EL (cell line): ENCODE measurements at regions not wholly inside any gene's neighbourhood (a gene's known extent, or its start where the extent isn't known, plus 50 kb on each side); places are given as distances from the start of the nearest gene placed in this dataset.

Experiments used
- DNase-seq: peaks from one replicate; pipeline ENCODE4 v3.0.0-alpha.2; 2016

DNA sequence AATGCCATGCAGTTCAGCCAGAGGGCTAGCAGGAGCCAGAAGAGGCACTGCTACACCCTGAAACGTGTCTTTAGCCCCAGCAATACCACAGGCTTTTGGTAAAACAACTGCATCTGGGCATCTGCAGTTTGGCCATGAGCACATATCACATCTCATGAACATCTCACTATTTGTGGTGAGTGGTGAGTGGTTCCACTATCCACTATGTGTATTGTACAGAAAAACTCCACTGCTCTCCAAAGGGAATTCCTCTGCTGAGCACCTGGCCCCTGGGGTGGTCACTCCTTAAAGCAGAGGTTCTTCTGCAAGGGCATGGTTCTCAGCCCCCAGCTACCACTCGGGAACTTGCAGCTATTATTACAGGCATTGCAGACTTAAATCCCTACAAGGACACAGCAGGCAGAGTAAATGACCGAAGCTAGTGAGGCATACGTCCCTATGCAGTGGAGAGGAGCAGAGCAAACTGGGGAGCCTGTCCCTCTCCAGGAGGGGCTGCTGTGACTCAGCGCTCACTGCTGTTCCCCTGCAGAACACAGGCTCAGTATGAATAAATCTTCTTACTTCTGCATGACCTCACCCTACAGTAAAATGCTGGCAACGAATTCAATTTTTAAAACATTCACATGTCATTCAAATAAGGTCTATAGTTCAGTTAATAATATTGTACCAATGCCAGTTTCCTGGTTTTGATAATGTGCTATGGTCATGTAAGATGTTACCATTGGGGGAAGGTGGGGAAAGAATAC, 332.4 kb upstream of the ZNF507 start:
- DNase-seq = no peak

DNA sequence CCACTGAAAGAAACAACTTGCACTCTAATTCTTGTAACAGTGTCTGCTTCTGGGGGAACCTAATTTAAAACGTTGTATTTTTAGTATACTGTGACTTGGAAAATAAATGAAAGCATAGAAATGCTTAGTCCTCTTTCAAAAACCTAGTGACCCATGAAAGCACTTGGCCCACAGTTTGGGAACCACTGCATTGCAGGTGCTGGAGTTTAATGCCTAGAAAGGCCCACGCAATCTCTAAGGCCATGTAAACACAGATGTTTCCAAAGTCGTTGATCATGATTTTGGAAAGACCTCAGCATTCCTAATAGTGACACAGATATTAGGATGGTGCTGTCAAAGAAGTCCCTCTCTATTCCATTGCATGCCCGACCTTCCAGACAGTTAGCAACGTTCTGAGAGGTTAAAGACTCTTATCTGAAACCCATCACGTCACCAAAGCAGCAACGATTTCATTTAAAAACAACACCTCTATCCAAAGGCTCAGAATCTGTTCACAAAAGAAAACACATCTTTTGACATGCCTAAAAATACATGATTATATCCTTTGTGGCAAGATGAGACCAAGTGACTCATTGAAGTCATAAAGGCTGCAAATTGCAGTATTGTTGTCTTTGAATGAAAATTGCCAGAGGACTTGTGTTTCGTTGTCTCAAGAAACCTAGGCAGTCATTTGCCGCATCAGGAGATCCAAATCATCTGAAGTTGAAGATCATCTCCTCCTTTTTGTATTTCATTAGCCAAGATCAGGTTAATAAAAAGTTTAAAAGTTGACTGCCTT, 328.0 kb upstream of the ZNF507 start:
- DNase-seq = no peak

DNA sequence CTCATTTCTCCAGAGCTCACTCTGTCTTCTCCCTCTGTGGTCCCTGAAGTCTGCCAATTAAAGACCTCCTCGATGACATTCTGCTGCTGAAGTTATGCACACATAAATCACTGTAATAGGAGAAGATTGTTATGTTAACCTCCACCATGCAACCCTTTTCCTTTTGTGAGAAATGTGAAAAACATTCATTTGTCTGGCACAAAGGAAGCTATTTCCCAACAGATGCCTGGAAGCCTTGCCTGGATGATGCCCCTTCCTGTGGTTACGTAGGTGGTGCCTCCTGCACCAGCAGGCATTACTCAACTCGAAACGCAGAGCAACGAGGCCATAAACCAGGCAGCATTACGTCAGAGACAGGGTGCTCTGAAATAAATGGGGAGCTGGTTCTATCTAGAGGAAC, 327.4 kb upstream of the ZNF507 start:
- DNase-seq = no peak

DNA sequence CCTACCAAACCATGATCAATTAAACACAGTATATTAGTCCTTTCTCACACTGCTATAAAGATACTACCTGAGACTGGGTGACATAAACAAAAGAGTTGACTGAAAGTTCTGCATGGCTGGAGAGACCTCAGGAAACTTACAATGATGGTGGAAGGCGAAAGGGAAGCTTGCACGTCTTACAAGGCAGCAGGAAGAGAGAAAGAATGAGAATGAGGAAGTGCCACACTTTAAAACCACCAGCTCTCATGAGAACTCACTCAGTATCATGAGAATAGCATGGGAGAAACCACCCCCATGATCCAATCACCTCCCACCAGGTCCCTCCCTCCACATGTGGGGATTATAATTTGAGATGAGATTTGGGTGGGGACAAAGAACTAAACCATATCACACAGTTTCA, 324.9 kb upstream of the ZNF507 start:
- no peak for DNase-seq

DNA sequence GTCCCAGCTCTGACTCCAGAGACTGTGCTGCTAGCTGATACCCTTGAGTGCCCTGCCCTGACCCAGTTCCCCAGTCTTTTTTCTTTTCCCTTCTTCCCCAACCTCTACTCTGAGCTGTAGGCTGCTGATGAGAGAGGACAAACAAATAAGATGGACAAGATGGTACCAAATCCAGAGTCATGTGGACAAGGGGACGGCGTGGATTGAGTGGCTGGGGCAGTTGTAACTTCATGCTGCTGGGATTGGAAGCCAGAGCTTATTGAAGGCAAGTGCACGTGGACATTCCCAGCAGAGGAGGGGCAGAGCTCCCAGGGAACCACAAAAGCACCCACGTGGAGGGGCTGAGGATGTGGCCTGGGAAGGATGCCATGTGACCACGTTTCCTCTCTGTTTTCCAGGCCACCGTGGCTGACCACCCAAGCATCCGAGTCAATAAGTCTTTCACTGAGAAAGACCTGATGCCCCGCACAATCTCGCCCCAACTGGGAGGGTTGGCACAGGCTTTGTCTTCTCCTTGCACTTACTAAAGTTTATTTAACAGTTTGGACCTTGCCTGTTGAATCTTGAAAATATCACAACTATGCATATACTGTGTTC, 323.3 kb upstream of the ZNF507 start:
- no peak for DNase-seq

DNA sequence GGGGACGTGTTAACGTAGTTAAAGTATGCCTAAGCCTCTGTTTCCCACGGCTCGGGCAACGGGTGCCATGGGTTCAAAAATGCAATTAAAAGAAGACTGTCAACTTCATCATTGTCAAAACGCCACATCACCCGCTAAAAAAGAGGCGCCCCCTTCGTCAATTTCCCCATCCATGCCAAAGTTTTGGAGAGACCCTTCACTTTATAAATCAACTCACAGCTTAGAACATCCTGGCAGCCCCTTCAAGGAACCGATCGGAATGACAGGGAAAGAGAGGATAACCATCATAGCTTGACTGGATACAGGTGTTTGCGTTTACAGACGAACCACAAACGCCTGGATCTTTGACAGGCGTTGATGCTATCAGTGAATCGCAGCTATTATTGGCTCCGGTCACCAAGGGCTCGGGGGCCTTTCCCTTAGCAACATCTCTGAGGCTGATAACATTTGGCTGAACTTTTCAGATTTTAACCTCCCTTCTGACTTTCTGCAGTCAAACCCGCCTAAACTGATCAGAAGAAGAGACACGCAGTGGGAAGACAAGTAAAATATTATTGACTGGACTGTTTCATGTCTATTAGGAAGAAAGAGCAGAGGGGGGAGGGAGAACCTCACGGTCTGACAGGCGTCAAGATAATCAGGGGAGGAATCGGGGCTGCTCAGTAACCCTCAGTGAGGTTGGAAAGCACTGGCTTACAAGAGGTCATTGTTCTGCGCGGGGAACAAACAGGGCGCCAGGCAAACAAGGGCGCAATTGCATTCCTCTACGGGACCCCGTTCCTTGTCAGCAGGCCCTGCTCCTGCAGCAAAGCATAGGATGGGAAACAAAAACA, 322.5 kb upstream of the ZNF507 start:
- no peak for DNase-seq

DNA sequence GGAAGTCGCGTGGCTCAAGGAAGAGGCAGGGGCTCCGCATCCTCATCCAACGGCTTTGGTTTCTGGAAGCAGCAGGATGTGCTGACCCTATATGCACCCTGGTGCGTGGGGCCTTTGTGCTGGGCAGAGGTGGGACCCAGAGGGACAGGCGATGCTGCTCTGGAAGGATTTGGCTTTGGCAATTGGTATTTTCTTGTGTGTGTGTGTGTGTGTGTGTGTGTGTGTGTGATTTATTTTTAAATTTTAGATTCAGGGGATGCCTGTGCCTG, 321.9 kb upstream of the ZNF507 start:
- DNase-seq = no peak

DNA sequence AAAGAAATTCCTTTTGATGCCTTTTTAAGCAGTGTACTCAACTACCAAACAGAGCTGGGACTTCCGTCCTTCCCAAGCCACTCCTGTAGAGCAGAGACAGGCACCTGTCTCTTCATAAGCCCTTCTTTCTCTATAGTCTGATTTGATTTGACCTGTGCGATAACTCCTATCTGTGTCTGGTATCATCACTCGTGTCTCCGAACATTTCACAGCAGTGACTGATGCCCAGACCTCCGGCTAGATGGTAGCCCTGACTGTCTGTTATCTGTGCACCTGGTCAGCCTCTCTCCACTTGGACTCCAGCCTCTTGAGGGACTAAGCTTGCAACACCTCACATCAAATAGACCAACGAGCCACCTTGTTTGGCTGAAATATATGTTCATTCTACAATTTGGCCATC, 316.2 kb upstream of the ZNF507 start:
- DNase-seq = no peak

DNA sequence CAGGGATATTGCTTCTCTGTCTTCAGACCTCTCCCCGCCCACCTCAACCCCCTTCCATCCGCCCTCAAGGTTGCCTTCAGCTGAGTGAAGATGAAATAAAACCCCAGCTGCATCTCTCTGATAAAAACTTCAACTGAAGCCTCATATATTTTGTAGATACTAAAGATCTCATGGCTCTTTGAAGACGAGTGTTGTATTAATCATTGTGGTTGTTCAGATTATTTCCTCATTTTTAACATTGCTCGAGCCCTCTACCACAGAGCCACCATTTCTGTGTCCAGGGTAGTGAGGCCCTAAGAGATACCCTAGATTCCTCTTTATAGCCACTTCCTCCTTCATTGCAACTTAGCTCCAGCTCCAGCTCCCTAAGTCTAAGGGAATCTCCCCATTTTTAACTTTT, 312.8 kb upstream of the ZNF507 start:
- no peak for DNase-seq

DNA sequence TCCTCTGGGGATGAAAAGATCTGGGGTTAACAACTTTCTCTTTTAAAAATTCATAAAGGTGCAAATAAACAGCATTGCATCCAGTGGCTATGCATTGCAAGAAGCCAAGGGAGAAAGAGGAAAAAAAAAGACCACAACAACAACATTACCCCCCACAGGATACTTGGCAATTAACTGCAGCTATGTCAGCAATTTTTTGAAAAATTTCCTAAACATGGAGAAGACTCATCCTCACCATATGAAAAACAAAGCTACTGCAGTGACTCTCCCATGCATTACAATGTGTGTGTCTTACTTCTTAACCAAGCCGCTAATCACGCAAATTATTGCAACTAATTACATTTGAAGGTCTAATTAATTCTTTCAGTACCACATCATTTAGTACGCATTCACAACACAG, 309.8 kb upstream of the ZNF507 start:
- no peak for DNase-seq

DNA sequence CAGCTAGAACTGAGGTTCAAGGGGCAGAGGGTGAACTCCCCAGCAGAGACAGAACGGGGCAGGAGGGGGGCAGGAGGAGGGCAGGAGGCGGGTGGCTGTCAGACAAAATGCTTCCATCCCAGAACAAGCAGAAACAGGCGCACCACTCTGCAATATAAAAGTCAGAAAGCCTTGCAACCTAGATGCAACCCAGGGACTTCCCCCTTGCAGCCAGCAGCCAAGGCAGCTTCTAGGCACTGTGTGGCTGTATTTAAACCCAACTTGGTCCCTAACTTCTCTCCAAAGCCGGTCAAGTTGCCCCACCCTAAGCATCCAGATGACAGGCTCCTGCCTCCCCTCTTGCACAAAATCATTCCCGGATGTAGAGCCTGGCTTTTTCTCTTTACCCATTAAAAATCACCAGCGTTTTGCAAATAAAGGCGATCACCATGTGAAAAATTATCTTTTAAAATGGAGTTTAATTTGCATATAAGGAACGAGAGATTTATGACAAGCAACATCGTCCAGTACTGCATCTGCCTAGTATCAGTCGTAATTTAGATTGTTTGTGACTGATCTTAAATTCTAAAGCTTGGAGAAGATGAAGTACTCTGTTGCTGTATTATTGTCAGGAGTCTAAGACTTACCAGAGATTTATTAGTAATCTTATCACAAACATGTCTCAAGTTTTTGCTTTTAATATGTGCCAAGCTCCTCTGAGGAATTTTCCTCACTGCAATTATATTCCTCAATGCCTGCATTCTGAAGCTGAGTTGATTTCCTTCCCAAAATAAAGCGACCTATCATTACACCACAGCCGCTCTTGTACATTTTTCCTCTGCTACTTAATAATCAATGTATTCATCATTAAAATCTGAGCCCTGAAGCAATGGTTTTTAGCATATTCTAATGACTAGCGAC, 307.1 kb upstream of the ZNF507 start:
- no peak for DNase-seq

DNA sequence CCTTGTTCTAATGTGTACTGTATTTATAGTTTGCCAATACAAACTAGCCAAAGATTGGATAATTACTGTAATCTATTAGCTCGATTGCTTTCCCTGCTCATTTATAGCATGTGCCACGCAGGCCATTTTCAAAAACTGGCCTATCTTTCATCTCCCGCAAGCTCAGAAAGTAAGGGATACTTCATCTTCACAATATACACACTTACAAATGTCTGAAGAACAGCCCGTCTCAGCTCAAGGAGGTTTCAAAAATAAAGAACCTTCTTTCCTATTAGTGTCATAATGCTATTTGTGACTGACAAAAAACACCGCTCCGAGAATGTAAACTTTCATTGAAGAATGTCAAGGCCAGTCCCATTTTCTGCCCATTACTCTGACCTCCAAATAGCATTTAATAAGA, 306.4 kb upstream of the ZNF507 start:
- DNase-seq = no peak

DNA sequence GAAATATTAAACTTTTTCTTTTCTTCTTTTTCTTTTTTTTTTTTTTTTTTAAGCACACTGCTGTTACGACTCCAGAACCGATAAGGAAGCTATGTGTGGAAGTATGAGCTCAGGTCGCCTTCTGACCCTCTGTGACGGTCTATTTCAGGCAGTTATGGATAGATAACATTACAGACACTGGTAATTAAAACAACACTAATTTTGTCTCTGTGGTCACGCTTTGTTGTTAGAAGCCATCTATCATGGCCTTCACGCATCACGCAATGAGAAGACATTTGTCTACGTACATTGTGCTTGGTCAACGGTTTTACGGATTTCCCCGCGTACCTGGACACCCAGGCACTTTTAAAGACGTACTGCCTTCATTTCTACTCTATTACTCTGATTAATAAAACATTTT, 306.0 kb upstream of the ZNF507 start:
- no peak for DNase-seq

DNA sequence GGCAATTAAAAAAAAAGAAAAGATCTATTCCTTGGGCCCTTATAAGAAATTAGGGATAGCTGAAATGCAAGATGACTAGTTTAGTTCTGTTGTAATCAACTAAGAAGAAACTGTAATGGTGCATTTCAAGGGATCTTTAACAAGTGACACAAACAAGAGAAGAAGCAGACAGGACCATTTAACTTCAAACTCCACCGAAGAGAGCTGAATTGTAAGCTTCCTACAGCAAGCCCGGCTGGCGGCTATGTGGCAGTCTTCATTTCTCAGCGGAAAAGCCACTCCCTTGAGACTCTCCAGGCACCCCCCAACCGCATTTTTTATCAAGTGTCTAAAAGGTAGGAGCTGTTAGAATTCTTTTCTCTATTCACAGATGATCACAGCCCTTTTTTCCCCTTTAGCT, 305.2 kb upstream of the ZNF507 start:
- DNase-seq = no peak

DNA sequence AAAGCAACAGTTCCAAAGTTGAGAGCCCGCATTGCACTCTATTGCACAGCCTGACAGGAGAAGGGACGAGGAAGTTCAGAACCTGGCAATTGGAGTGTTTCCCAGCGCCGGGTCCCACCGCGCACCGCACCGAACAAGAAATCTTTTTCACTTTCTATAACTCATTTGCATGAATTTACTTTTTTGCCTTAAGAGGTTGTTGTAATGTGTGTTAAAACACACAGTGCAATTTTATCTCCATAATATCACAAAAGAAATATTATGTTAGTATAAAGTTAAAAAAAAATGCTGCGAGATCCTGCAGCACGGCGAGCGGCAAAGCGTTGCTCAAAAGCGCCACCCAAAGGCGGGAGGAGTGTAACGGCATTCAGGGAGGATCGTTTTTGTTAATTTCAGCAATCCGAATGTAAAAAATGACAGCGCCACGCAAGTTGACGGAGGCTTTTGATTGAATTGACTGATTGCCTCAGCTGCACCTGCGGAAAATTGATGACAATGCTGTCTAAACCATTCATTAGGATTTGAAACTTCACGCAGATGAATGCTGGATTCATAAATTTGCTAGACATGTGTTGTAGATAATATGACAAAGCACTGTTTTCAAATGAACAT, 303.6 kb upstream of the ZNF507 start:
- DNase-seq = no peak

DNA sequence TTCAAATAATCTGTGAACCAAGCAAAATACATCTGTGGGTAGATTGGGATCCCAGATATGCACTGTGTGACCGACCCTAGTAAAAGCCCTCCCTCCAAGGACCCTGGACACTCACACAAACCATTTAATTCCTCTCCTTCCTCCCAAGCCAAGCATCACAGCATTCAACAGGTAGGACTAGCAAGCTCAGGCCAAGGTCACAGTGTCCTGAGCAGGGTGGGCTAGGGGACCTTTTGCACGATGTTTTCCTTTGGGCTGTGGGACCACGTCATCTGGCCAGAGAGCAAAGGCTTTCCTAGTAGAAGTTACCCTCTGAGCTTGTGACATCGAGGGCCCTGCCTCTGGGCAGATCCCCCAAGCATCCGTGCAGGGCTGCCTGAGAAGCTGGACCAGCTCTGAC, 297.6 kb upstream of the ZNF507 start:
- no peak for DNase-seq

DNA sequence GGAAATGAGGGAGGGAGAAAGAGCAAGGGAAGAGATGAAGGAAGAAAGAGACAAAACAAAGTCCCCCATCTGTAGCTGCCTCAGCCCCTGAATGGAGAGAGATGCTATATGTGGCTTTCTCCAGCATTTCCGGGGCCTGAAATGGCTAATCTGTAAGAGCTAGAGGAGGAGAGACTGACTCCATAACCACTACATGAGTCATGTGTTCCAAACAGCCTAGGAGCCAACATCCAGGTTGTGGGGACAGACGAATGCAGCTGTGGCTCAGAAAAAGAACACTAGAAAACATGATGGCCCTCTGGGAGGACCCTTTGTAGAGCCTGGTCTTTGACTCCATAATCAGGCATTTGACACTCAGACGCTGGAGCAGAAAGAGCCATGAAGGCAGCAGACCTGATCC, 292.0 kb upstream of the ZNF507 start:
- no peak for DNase-seq

DNA sequence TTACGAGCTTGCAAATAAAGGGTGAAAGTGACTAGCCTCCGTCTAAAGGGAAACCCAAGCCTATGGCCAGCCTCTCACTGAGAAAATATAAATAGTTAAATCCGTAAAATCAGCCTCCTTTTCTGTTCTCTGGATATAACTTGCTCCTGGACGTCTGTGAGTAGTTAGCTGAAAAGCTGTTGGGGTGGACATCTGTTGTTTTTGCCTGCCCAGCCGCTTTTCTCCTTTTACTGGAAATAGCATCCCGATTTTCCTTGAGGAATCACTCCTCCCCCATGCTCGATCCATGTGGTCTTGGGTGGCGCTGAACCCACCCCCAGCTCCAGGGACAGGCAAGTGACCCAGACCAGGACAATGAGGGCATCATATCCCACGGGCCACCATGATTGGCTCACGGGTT, 291.5 kb upstream of the ZNF507 start:
- DNase-seq = no peak

DNA sequence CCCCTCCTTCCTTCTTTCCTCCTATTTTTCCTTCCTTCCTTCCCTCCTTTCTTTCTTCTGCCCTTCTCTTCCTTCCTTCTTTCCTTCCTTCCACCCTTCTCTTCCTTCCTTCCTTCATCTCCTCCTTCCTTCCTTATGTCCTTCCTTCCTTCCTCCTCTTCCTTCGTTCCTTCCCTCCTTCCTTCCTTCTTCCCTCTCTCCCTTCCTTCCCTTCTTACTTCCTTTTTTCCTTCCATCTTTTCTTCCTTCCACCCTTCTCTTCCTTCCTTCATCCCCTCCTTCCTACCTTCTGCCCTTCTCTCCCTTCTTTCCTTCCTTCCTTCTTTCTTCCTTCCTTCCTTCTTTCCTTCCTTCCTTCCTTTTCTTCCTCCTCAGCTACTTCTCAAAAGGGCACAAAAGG, 287.3 kb upstream of the ZNF507 start:
- DNase-seq = no peak

DNA sequence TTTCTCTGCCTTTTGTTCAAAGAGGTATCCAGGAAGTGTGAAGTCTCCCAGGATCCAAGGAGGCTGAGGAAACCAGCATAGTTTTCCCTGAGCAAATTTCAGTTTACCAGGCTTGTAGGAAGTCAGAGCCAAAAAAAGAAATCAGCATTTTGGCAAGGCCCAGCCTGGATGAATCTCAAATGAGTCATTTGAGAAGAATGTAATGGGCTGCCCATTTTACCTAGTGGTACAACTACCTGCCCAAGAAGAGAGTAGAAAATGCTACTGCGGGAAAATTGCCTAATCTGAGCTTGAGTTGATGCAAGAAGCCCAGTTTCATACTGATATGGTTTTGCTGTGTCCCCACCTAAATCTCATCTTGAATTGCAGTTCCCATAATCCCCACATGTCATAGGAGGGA, 284.1 kb upstream of the ZNF507 start:
- DNase-seq = no peak

DNA sequence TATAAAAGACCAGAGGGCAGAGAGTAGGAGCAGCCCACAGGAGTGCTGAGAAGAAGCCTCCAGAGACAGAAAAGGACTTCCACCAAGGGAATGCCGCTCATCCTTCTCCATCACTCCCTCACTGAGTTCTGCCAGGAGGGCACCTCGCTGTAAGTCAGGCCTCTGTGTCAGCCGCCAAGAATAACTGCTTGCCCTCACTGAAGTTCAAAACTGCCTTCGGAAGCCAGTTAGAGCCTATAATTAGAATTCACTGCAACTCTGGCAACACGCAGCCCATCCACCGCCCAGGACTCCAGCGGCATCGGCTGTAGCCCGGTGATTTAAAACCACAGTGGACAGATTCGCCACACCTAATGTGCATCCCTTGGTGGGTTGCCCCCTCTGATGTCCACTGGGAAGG, 281.8 kb upstream of the ZNF507 start:
- no peak for DNase-seq

DNA sequence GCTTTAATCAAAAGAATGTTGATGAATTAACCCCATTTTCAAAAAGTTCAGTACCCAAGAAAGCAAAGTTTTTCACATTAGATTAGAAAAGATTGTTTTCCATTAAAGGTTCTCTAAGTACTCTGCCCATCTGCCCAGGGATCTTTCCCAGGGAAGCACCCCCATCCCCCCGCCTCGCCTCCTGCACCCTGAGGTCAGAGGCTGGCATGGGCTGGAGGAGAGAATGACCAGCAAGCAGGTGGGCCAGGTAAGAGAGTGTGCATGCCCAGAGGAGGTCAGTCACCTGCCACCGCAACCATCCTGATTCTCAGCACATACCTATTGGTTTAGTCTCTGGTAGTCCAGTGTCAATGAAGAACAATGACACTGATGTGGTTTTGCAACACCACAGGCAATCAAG, 279.4 kb upstream of the ZNF507 start:
- DNase-seq = no peak
